IPS-NIHi7 (cell line): ENCODE measurements at regions not wholly inside any gene's neighbourhood (a gene's known extent, or its start where the extent isn't known, plus 50 kb on each side); places are given as distances from the start of the nearest gene placed in this dataset.

Source experiments
- DNase-seq: peaks from one replicate; pipeline ENCODE4 v3.0.0; 2012; ENCODE audit warnings: mixed read lengths; ENCODE audit errors: extremely low spot score

- no peak for DNase-seq
These were observed 283.8 kb downstream of the USP25 start for GRCh38 chr21:16013570-16013969.

GRCh38 chr21:16020878-16021277 is 291.1 kb downstream of the USP25 start:
- no peak for DNase-seq

GRCh38 chr21:16022116-16022515 is 292.3 kb downstream of the USP25 start:
- DNase-seq = no peak

GRCh38 chr21:16022921-16023320 is 293.1 kb downstream of the USP25 start:
- DNase-seq = no peak

GRCh38 chr21:16028142-16028541 is 298.4 kb downstream of the USP25 start:
- no peak for DNase-seq

GRCh38 chr21:16028941-16029464 is 299.2 kb downstream of the USP25 start:
- DNase-seq = no peak

- DNase-seq = no peak
These were observed 303.4 kb downstream of the USP25 start for GRCh38 chr21:16033193-16033592.

- DNase-seq = no peak
These were observed 304.8 kb downstream of the USP25 start for GRCh38 chr21:16034446-16035190.

GRCh38 chr21:16037421-16037955 is 307.7 kb downstream of the USP25 start:
- no peak for DNase-seq

- no peak for DNase-seq
These were observed 310.8 kb downstream of the USP25 start for GRCh38 chr21:16040601-16041000.

- no peak for DNase-seq
These were observed 314.9 kb downstream of the USP25 start for GRCh38 chr21:16044676-16045075.

- DNase-seq = no peak
These were observed 317.0 kb downstream of the USP25 start for GRCh38 chr21:16046656-16047330.

GRCh38 chr21:16047904-16048303 is 318.1 kb downstream of the USP25 start:
- no peak for DNase-seq

GRCh38 chr21:16055014-16055413 is 325.2 kb downstream of the USP25 start:
- no peak for DNase-seq

GRCh38 chr21:16058896-16059295 is 329.1 kb downstream of the USP25 start:
- no peak for DNase-seq

- no peak for DNase-seq
These were observed 330.2 kb downstream of the USP25 start for GRCh38 chr21:16059981-16060380.

- no peak for DNase-seq
These were observed 331.4 kb downstream of the USP25 start for GRCh38 chr21:16061194-16061593.

GRCh38 chr21:16069178-16070112 is 339.7 kb downstream of the USP25 start:
- DNase-seq = no peak

- DNase-seq = no peak
These were observed 340.4 kb downstream of the USP25 start for GRCh38 chr21:16070207-16070651.

- no peak for DNase-seq
These were observed 341.3 kb downstream of the USP25 start for GRCh38 chr21:16071092-16071491.

- no peak for DNase-seq
These were observed 342.0 kb downstream of the USP25 start for GRCh38 chr21:16071761-16072160.

- no peak for DNase-seq
These were observed 342.4 kb downstream of the USP25 start for GRCh38 chr21:16072221-16072620.
